GM21528 (cell line): ENCODE measurements at regions not wholly inside any gene's neighbourhood (a gene's known extent, or its start where the extent isn't known, plus 50 kb on each side); places are given as distances from the start of the nearest gene placed in this dataset.
"Not testable (repeated sequence)": the region's sequence is repeated elsewhere in the genome, so short reads cannot be mapped to it uniquely, and the experiment has no call there.

Experiments
- ATAC-seq: cut with Tn5 transposase; IDR thresholded peaks from one replicate; pipeline ENCODE4 v1.9.1; 2021; ENCODE audit warnings: mild to moderate bottlenecking, moderate library complexity; ENCODE audit not compliant: unreplicated experiment, low FRiP score

DNA sequence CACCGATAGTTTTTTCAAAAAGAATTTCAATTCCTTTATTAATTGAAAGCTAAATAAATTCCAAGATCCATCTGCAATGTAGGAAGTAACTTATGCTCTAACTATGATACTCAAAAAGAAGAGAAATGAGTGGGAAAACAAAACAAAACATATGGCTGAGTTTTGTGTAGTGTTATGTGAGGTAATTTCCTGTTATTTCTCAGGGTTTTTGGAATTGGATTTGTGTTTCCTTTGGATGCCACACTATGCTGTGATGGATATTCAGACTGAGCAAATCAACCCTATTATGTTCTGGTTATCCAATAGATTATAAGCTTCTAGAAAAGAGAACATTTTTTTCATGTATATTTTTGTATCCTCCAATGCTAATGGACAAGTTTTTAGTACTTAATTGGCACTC, 73.4 kb upstream of the RAPGEF2 start:
- no peak for ATAC-seq

GRCh38 chr4:159030297-159030696, 72.6 kb upstream of the RAPGEF2 start:
- not testable (repeated sequence) for ATAC-seq

GRCh38 chr4:159035570-159035969, 67.3 kb upstream of the RAPGEF2 start:
- ATAC-seq = peak; percentile 70

DNA sequence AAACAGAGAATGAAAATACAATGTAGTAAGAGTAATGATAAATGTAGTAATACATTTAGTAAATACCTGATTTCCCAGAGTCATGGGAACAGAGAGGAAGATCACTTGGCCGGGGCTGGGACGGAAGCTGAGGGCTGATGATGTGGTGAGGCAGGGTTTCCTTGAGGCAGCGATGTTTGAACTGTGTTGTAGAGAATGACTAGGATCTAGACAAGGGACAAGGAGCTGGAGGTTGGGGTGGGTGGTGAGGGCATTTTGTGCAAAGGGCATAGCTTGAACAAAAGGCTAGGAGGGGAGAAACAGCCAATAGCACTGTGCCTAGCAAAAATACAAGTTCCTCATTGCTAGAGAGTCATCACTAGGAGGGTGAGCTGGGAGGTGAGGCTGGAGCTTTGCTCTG, 64.3 kb upstream of the RAPGEF2 start:
- no peak for ATAC-seq

- no peak for ATAC-seq
Measured at GRCh38 chr4:159041054-159042034, 61.5 kb upstream of the RAPGEF2 start.

DNA sequence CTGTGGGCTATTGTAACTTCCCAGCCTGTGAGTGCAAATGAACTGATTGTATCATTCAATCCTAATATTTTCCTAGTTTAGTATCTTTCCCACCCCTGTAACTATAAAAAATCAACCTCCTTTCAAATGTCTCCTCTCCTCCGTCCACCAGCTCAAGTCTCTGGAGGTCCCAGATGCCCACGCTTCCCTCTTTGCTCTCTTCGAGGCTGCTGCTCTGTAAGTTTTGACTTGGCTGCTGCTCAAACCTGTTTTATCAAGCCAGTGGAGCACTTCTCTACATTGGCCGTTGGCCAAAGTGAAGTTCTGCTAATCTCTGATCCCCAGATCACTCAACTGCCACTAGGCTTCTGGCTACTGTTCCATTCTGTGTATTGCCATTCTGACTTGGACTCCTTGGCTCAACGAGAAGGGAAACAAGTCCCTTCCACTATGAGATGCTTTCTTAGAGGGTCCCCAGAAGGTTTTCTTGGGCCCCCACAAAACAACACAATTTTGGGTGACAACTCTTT, 60.7 kb upstream of the RAPGEF2 start:
- no peak for ATAC-seq

DNA sequence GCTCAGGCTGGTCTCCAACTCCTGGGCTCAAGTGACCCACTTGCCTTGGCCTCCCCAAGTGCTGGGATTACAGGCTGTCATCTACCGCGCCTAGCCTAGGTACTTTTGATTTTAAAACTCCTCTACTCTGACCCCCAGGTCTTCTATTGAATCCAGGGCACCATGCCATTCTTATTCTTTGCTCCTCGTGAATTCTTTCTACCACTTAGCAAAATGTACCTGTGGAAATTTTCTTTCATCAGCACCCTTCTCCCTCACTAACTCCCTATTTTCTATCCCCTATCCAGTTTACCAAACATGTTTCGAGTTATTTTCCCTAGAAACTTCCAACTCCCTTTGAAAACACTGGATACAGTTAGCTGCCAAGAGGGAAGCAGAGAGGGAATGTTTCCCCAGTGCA, 60.0 kb upstream of the RAPGEF2 start:
- no peak for ATAC-seq

DNA sequence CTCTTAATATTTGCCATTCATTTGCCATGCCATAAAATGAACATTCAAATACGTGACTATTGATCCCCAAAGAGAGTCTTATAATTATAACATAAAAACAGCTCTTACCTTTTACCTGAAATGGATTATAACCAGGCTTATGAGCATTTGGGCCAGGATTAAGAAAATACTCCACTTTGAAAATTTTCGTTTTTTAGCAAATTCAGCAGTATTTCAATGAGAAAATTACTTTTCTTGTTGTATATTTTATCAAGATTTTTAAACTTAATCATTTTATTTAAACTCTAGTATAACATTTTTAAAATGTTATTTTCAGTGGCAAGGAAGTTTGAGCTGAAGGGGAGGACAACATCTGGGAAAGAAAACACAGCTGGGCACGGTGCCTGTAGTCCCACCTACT, 59.0 kb upstream of the RAPGEF2 start:
- no peak for ATAC-seq

GRCh38 chr4:159045321-159045720, 57.6 kb upstream of the RAPGEF2 start:
- no peak for ATAC-seq

DNA sequence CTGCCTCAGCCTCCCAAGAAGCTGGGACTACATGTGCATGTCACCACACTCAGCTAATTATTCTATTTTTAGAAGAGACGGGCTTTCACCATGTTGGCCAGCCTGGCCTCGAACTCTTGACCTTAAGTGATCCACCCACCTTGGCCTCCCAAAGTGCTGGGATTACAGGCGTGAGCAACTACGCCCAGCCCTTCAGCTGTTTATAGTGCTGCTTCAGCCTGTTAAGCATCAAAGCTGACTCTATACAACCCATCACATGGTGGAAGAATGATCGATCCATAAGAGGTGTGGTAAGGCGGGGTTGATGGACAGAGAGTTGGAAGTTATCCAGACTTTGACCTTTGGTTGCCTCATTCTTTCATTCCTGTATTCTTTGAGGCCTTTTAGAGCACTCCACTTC, 56.2 kb upstream of the RAPGEF2 start:
- no peak for ATAC-seq

DNA sequence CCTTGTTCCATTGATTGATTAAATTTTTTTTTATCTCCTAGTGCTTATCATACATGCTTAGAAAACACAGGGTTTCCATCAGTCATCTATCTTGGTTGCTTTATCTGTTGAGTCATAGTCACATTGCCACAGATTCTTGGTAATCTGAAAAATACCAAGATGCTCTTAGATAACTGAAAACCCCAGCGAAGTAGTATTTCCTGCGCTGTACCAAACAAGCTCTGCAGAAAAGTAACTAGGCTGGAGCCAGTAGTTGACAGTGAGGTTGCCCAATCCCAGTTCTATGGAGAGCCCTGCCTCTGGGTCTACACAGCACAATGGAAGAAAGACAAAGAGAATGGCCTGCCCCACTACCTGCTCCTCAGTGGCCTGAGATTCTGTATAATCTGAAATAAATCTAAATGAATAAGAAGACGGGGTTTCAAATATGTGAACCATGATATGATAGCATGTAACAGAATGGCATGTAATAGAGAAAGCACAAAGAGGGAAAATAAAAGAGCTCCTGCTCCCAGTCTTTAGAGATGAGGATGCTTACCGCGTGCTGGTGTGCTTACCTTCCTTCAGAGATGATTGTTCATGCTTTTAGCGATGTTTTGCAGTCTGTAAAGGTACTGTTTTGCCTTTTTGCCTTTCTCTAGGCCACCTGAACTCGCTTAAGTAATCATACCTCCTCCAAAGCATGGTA, 55.3 kb upstream of the RAPGEF2 start:
- no peak for ATAC-seq

GRCh38 chr4:159048166-159048886, 54.6 kb upstream of the RAPGEF2 start:
- ATAC-seq = no peak

- no peak for ATAC-seq
Measured at GRCh38 chr4:159049780-159050375, 53.0 kb upstream of the RAPGEF2 start.

DNA sequence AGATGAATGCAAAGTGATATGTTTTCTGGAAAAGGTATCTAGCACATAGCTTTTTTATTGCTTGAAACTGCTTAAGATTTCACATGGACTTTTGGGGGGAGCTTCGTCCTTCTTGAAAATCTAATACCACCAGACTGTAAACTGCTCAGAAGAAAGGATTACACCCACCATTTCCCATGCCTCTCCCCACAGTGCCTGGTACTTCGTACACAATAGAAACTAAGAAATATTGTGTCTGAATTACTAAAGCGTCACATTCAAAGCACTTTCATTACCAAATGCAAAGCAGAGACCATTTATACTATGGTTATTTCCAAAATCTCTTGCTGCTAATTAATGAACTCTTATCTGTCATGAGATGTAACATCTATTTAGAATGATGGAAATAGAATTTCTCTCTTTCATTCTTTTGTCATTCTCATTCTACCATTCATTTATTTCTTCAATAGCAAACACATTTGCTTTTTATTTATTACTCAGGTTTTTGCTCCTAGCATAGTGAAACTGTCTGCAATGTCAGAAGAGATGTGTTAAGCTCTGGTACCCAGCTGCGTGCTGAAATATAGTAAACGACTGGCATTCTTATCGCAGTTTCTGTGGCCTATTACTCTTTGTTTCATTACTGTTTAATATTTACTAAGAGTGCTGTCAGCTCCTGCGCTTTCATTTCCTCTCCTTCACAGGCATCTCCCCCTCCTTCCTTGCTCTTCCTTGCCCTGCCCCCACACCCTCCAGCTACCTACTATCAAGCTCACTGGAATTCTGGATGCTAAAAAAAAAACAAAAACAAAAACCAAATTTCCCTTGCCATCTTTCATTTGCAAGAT, 51.4 kb upstream of the RAPGEF2 start:
- ATAC-seq = peak; percentile 89

DNA sequence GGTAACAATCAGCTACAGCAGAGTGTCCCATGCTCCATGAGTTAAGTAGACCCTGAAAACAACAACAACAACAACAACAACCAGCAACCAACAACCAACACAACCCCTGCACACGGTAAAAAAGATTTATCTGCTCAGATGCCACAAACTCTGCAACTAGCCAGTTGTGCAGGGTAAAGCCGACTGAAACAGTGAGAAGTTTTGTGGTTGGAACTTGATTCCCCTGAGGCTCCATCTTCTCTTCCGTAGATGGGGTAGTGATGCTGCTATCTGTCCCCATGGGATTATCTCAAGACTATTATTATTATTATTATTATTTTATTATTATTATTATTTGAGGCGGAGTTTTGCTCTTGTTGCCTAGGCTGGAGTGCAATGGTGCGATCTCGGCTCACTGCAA, 50.6 kb upstream of the RAPGEF2 start:
- ATAC-seq = peak; percentile 47
